Endothelial cell (in vitro differentiated cells): ENCODE measurements at regions not wholly inside any gene's neighbourhood (a gene's known extent, or its start where the extent isn't known, plus 50 kb on each side); places are given as distances from the start of the nearest gene placed in this dataset. TPM values are rescaled to one million over a fixed set of nuclear protein-coding genes. Genes with fewer than 3 reads are reported as not detected.

Source experiments
- DNase-seq: peaks from one replicate; pipeline ENCODE4 v3.0.0; 2021; ENCODE audit warnings: low spot score
- H3K27ac Mint-ChIP-seq: one replicate; pipeline ENCODE4 v1.8.0; 2021; ENCODE audit warnings: mixed read lengths, inconsistent platforms; ENCODE audit not compliant: unreplicated experiment
- H3K27me3 Mint-ChIP-seq: one replicate; pipeline ENCODE4 v1.8.0; 2021; ENCODE audit warnings: mild to moderate bottlenecking, moderate library complexity, mixed read lengths, inconsistent platforms; ENCODE audit not compliant: unreplicated experiment
- H3K36me3 Mint-ChIP-seq: one replicate; pipeline ENCODE4 v1.8.0; 2021; ENCODE audit warnings: mild to moderate bottlenecking, low read depth, mixed read lengths, inconsistent platforms; ENCODE audit not compliant: unreplicated experiment
- H3K4me1 Mint-ChIP-seq: one replicate; pipeline ENCODE4 v1.8.0; 2021; ENCODE audit warnings: mild to moderate bottlenecking, mixed read lengths, inconsistent platforms; ENCODE audit not compliant: unreplicated experiment
- H3K4me3 Mint-ChIP-seq: one replicate; pipeline ENCODE4 v1.8.0; 2021; ENCODE audit warnings: mild to moderate bottlenecking, mixed read lengths, inconsistent platforms; ENCODE audit not compliant: unreplicated experiment
- H3K9me3 Mint-ChIP-seq: one replicate; pipeline ENCODE4 v1.8.0; 2021; ENCODE audit warnings: mixed read lengths, inconsistent platforms; ENCODE audit not compliant: unreplicated experiment
- microRNA-seq: library from miRNA; unstranded; fragments of <30 nt; microRNA quantifications from one replicate; pipeline ENCODE4, GENCODE V29; 2020; ENCODE audit not compliant: unreplicated experiment
- TF ChIP-seq, protein P1 (sequence below): fragments of 200-600 bp; sonication (generic); IDR thresholded peaks from one replicate; pipeline ENCODE4 v1.5.0; 2021; ENCODE audit warnings: antibody characterized with exemption; ENCODE audit not compliant: unreplicated experiment

DNA sequence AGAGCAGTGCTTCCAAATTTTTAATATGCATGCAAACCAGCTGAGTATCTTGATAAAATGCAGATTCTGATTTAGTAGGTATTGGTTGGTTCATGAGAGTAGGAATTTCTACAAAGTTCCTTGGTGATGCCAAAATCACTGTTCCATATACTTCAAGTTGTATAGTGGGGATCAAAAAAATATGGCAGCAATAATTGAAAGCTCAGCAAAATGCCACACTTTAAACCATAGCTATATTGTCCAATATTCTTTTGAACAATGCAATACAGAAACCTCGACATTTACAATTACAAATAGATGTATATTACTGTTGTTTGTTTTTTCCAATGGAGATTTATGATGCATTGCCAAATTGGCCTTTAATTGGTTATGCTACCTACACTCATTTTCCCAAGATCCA lies 55.7 kb upstream of the NCAM2 start:
- Mint-ChIP-seq H3K36me3 (no peaks in the 10 kb centered on the region), H3K4me3 (no peak overlapping the region), H3K27ac (no peak overlapping the region), H3K27me3 (no peaks in the 10 kb centered on the region), H3K9me3 (no peaks in the 10 kb centered on the region), H3K4me1 (no peaks in the 10 kb centered on the region)
- DNase-seq, result no peak
- TF ChIP-seq, protein P1, sequence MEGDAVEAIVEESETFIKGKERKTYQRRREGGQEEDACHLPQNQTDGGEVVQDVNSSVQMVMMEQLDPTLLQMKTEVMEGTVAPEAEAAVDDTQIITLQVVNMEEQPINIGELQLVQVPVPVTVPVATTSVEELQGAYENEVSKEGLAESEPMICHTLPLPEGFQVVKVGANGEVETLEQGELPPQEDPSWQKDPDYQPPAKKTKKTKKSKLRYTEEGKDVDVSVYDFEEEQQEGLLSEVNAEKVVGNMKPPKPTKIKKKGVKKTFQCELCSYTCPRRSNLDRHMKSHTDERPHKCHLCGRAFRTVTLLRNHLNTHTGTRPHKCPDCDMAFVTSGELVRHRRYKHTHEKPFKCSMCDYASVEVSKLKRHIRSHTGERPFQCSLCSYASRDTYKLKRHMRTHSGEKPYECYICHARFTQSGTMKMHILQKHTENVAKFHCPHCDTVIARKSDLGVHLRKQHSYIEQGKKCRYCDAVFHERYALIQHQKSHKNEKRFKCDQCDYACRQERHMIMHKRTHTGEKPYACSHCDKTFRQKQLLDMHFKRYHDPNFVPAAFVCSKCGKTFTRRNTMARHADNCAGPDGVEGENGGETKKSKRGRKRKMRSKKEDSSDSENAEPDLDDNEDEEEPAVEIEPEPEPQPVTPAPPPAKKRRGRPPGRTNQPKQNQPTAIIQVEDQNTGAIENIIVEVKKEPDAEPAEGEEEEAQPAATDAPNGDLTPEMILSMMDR, result no peak

- no peaks in the 10 kb centered on the region for H3K4me1 Mint-ChIP-seq
- TF ChIP-seq, protein P1, result no peak
- H3K9me3 Mint-ChIP-seq, result no peaks in the 10 kb centered on the region
- H3K4me3 Mint-ChIP-seq, result no peak overlapping the region
- no peak for DNase-seq
- peaks cover 1% of the 10 kb centered on the region for H3K27me3 Mint-ChIP-seq
- no peaks in the 10 kb centered on the region for H3K36me3 Mint-ChIP-seq
- no peak overlapping the region for H3K27ac Mint-ChIP-seq
Observed at GRCh38 chr21:20943561-20943997, 54.6 kb upstream of the NCAM2 start.

DNA sequence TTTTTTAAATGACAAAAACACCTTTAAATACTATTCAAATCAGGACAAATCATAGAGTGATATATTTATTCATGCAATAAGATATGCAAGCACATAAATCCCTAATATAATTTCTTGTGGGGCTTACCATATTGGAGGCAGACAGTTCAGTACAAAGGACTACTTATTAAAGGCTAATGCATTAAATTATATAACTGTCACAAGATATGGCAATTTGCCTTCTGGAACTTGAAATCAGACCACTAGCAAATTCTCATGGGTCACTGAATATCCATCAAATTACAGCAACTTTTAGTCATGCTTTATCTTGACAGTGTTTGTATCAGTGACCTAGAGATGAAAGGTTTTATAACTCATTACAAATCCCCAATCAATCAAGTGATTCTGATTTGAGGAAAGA lies 54.1 kb upstream of the NCAM2 start:
- no peak for DNase-seq
- TF ChIP-seq, protein P1, result no peak
- H3K27ac Mint-ChIP-seq, result no peak overlapping the region
- peaks cover 3% of the 10 kb centered on the region for H3K4me1 Mint-ChIP-seq
- no peak overlapping the region for H3K4me3 Mint-ChIP-seq
- H3K36me3 Mint-ChIP-seq, result no peaks in the 10 kb centered on the region
- no peaks in the 10 kb centered on the region for H3K9me3 Mint-ChIP-seq
- H3K27me3 Mint-ChIP-seq, result peaks cover 1% of the 10 kb centered on the region

DNA sequence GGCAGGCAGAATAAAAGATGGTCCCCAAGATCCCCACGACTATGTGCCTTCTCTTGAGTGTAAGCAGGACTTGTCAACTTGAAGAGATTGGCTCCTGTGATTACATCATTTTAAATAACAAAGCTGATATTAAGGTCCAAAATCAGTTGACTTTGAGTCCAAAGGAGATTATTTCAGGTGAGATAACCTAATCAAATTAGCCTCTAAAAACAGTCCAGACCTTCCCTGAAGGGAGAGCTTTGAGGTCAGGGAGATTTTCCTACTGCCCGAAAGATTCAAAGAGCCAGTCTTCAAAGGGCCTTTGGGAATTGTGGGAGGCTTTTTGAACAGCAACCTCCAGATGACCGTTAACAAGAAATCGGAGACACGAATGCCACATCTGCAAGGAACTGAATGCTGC lies 51.5 kb upstream of the NCAM2 start:
- H3K4me3 Mint-ChIP-seq, result no peak overlapping the region
- H3K9me3 Mint-ChIP-seq, result no peaks in the 10 kb centered on the region
- H3K36me3 Mint-ChIP-seq, result no peaks in the 10 kb centered on the region
- TF ChIP-seq, protein P1, result no peak
- peaks cover 9% of the 10 kb centered on the region for H3K4me1 Mint-ChIP-seq
- no peak overlapping the region for H3K27ac Mint-ChIP-seq
- peaks cover 1% of the 10 kb centered on the region for H3K27me3 Mint-ChIP-seq
- DNase-seq, result no peak

Small RNA genes lying in the stretch of these regions (microRNA-seq; reads per million reads assigned to microRNA genes)
- not detected for gene MIR548X
